Body of pancreas (tissue), 4 donors: ENCODE measurements at regions not wholly inside any gene's neighbourhood (a gene's known extent, or its start where the extent isn't known, plus 50 kb on each side); places are given as distances from the start of the nearest gene placed in this dataset.

Experiments used
- ATAC-seq: fragments of 150-250 bp; one replicate; pipeline ENCODE4 v1.9.1; 2016
- DNase-seq, 4 donors: peaks; one replicate each; pipeline ENCODE4 v3.0.0-alpha.2; 2019
- H3K27ac ChIP-seq, 4 donors: fragments of 200-600 bp; sonication (generic); 1 replicate in 3 of 4; 2 replicates in 1 of 4; pipeline versions ENCODE4 v1.5.1 to v1.6.1; 2016 to 2019; ENCODE audit warnings: mild to moderate bottlenecking in 1 of 4, mixed read lengths in 1 of 4, moderate library complexity in 1 of 4
- H3K27me3 ChIP-seq, 2 donors: fragments of 200-600 bp; sonication (generic); one replicate each; pipeline ENCODE4 v1.6.0; 2016; ENCODE audit warnings: mild to moderate bottlenecking in 1 of 2
- H3K36me3 ChIP-seq, 2 donors: fragments of 200-600 bp; sonication (generic); replicated peaks in 1 of 2; 2 replicates each; pipeline ENCODE4 v1.5.1; 2016; ENCODE audit warnings: low read depth in 2 of 2; ENCODE audit not compliant: insufficient read depth in 1 of 2
- H3K4me1 ChIP-seq: fragments of 200-600 bp; sonication (generic); one replicate; pipeline ENCODE4 v1.6.0; 2016
- H3K4me3 ChIP-seq, 2 donors: fragments of 200-600 bp; sonication (generic); 1 replicate in 1 of 2; 2 replicates in 1 of 2; pipeline ENCODE4 v1.5.1; 2016 to 2019
- H3K9me3 ChIP-seq, 3 donors: fragments of 200-600 bp; sonication (generic); 1 replicate in 2 of 3; 2 replicates in 1 of 3; pipeline ENCODE4 v1.5.1; 2016
- POLR2A ChIP-seq, 3 donors: fragments of 450-650 bp; IDR thresholded peaks; one replicate each; pipeline ENCODE4 v1.6.1; 2016; ENCODE audit warnings: antibody characterized with exemption in 3 of 3, mild to moderate bottlenecking in 2 of 3
- WGBS, 2 donors: methylation state at CpG; one replicate each; pipeline ENCODE4 v1.1.5; 2017; 5-methylcytosine and 5-hydroxymethylcytosine counted together
- intact Hi-C: fragments of 100-400 bp; cut with DNase I; formaldehyde crosslinking; loops from one replicate; pipeline ENCODE4 v1.15.1; 2023
- TF ChIP-seq, protein P1 (sequence below), 7 experiments: fragments of 450-650 bp in 4 of 7; fragments of 200-600 bp in 3 of 7; sonication (generic) in 3 of 7; IDR thresholded peaks; one replicate each; pipeline ENCODE4 v1.5.1; 2016 to 2019; ENCODE audit warnings: antibody characterized with exemption in 7 of 7

DNA sequence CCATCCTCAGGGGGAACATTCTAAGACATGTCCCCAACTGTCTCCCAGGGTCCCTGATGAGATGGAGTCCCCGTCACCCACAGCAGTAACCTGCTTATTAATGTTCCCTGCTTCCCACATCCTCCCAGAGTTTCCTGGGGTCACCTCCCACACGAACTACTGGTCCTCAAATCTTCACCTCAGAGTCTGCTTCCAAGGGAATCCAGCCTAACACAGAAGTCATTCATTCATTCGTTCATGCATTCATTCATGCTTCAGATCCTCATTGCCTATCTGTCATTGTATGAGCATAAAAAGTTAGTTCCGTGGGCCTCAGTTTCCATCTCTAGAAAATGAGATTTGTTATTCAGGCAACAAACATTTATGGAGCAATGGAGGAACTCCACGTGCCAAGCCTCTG lies 516.2 kb downstream of the SHQ1 start:
- intact Hi-C loops, result no loop called here
- TF ChIP-seq POLR2A (IDR thresholded peaks at IDR 0.05), result no peak

GRCh38 chr3:72331076-72331475 lies 517.2 kb downstream of the SHQ1 start:
- Histone ChIP-seq H3K27ac (no peak overlapping the region), H3K4me3 (no peak overlapping the region), H3K9me3 (no peaks in the 10 kb centered on the region), H3K36me3 (no peaks in the 10 kb centered on the region), H3K4me1 (peaks cover 6% of the 10 kb centered on the region), H3K27me3 (no peaks in the 10 kb centered on the region)
- no peak for ATAC-seq
- intact Hi-C loops, result no loop called here
- TF ChIP-seq, protein P1, sequence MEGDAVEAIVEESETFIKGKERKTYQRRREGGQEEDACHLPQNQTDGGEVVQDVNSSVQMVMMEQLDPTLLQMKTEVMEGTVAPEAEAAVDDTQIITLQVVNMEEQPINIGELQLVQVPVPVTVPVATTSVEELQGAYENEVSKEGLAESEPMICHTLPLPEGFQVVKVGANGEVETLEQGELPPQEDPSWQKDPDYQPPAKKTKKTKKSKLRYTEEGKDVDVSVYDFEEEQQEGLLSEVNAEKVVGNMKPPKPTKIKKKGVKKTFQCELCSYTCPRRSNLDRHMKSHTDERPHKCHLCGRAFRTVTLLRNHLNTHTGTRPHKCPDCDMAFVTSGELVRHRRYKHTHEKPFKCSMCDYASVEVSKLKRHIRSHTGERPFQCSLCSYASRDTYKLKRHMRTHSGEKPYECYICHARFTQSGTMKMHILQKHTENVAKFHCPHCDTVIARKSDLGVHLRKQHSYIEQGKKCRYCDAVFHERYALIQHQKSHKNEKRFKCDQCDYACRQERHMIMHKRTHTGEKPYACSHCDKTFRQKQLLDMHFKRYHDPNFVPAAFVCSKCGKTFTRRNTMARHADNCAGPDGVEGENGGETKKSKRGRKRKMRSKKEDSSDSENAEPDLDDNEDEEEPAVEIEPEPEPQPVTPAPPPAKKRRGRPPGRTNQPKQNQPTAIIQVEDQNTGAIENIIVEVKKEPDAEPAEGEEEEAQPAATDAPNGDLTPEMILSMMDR (IDR thresholded peaks at IDR 0.05), result no peak
- WGBS, 2 donors, result 15 to 36% methylated on average over 4 to 6 of the region's 6 CpGs
- DNase-seq, result peak in 3 of 4 donors; percentile 35 to 54 (median 45)

More for the DNA sequence above, 516.2 kb downstream of the SHQ1 start:
- Histone ChIP-seq H3K36me3 (no peaks in the 10 kb centered on the region), H3K4me1 (peaks cover 6% of the 10 kb centered on the region), H3K9me3 (no peaks in the 10 kb centered on the region), H3K4me3 (no peak overlapping the region), H3K27me3 (no peaks in the 10 kb centered on the region), H3K27ac (no peak overlapping the region)
- WGBS, 2 donors, result 71 to 80% methylated on average over 5 of the region's 5 CpGs
- DNase-seq, result no peak
- no peak for ATAC-seq

DNA sequence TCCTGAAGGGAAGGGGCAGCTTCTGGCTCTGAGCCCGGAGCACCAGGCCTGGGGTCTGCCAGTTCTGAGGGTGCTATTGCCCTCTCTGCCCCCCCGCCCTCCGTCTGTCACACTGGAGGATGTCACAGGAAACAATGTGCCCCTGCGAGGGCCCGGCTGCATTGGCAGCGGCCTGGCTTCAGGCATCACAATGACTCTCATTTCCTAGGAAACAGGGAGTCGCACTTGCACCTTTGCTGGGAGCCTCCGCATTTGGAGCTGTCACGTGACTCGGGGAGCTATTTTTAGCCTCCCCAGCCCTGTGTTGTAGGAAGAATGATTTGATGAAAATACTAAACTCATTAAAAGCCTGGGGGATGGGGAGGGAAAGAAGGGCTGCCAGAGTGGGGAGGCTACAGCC lies 518.9 kb downstream of the SHQ1 start:
- H3K27ac ChIP-seq, result no peak overlapping the region
- ATAC-seq, result peak; percentile 65
- H3K9me3 ChIP-seq, result no peaks in the 10 kb centered on the region
- no peaks in the 10 kb centered on the region for H3K36me3 ChIP-seq
- intact Hi-C loops, result no loop called here
- no peak for TF ChIP-seq POLR2A (IDR thresholded peaks at IDR 0.05)
- TF ChIP-seq, protein P1 (IDR thresholded peaks at IDR 0.05), result no peak
- no peaks in the 10 kb centered on the region for H3K27me3 ChIP-seq
- peaks cover 6% of the 10 kb centered on the region for H3K4me1 ChIP-seq
- WGBS, 2 donors, result 13 to 26% methylated on average over 6 to 10 of the region's 10 CpGs
- no peak overlapping the region for H3K4me3 ChIP-seq
- peak; percentile 22 to 65 (median 61) for DNase-seq

DNA sequence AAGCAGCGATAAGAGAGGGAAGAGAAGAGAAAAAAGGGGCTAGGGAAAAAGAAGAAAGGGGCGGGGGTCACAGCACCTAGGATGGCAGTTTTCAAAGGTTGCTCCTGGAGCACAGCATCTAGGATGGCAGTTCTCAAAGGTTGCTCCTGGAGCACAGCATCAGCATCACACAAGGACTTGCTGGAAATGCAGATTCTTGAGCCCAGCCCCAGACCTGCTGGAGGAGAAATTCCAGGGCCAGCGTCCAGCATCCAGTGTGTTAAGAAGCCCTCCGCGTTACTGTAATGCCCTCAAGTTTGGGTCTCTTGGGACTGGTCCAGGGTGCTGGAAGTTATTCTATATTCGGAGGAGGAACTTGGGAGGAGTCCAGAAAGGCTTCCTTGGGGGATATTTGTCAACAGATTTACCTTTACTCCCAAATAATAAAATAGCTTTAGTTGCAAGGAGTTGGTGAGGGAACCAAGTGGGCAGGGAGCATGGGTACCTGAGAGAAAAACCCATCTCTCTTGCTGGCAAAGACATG lies 519.4 kb downstream of the SHQ1 start:
- 76% methylated on average over 6 of the region's 6 CpGs for WGBS, 2 donors
- intact Hi-C loops, result no loop called here
- H3K9me3 ChIP-seq, result no peaks in the 10 kb centered on the region
- H3K27ac ChIP-seq, result no peak overlapping the region
- DNase-seq, result no peak
- no peak overlapping the region for H3K4me3 ChIP-seq
- peaks cover 6% of the 10 kb centered on the region for H3K4me1 ChIP-seq
- no peak for ATAC-seq
- no peaks in the 10 kb centered on the region for H3K27me3 ChIP-seq
- TF ChIP-seq POLR2A (IDR thresholded peaks at IDR 0.05), result no peak
- TF ChIP-seq, protein P1 (IDR thresholded peaks at IDR 0.05), result no peak
- H3K36me3 ChIP-seq, result no peaks in the 10 kb centered on the region

DNA sequence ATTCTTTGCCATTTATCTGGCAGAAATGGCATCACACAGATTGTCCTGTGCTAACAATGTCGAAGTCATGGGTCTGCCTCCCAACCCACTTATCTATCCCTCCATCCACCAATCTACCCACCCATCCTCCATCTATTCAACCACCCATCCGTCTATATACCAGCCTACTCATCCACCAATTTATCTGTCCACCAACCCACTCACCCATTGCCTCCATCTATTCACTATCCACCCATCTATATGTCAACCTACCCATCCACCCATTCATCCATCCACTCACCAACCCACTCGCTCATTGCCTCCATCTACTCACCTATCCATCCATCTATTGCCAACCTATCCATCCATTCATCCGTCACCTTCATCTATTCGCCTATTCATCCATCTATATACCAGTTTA lies 521.2 kb downstream of the SHQ1 start:
- Histone ChIP-seq H3K36me3 (no peaks in the 10 kb centered on the region), H3K27ac (no peak overlapping the region), H3K27me3 (no peaks in the 10 kb centered on the region), H3K4me1 (peaks cover 6% of the 10 kb centered on the region), H3K4me3 (no peak overlapping the region), H3K9me3 (no peaks in the 10 kb centered on the region)
- intact Hi-C loops, result no loop called here
- DNase-seq (no peak), ATAC-seq (no peak)
- no peak for TF ChIP-seq POLR2A (IDR thresholded peaks at IDR 0.05)
- TF ChIP-seq, protein P1 (IDR thresholded peaks at IDR 0.05), result no peak
- 86 to 89% methylated on average over 5 of the region's 5 CpGs for WGBS, 2 donors
